ENCODE measurements at regions not wholly inside any gene's neighbourhood (a gene's known extent, or its start where the extent isn't known, plus 50 kb on each side); places are given as distances from the start of the nearest gene placed in this dataset.

DNA sequence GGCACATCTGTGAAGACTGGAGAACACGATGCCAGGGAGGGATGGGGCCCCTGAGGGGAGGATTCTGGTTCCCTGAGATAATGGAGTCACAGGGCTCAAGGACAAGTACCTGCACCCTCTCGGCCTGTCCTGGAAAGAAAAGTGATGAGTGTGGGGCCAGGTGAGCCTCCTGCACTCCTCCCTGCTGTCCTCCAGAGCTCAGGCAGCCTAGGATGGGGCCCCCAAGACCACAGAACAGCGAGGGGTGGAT lies 101.3 kb upstream of the TNRC6C start:
- H3K36me3 ChIP-seq (replicated peaks in 1 of 2; ENCODE audit: control insufficient read depth in 1 of 2, insufficient read depth in 2 of 2, low read length in 2 of 2): no peaks in the 10 kb centered on the region
- no peak overlapping the region for H3K4me3 ChIP-seq (replicated peaks in 1 of 3; ENCODE audit: insufficient read depth in 1 of 3, low read depth in 2 of 3, low read length in 3 of 3)
- H3K27ac ChIP-seq (ENCODE audit: extremely low read length, insufficient read depth, low read length): no peak overlapping the region
- no peaks in the 10 kb centered on the region; the same call in 1 of the 2 replicates for H4K20me1 ChIP-seq (ENCODE audit: insufficient read depth, low read length)
- POLR2A ChIA-PET: no interaction called here
- no peak overlapping the region for H2AFZ ChIP-seq (ENCODE audit: low read length)
- 3% methylated on average over 3 of the region's 3 CpGs for WGBS (ENCODE audit: low lambda C conversion rate)
- peaks cover 14 to 64% of the 10 kb centered on the region in 2 experiments; a peak in 4 of 5 replicates for H3K27me3 ChIP-seq (ENCODE audit: control insufficient read depth in 1 of 2, insufficient read depth in 2 of 2, low read length in 2 of 2)
- H3K4me1 ChIP-seq (ENCODE audit: insufficient read depth, low read length): no peaks in the 10 kb centered on the region
- intact Hi-C loops (cut with micrococcal nuclease; ENCODE audit: unreplicated experiment): no loop called here
- no peak for DNase-seq (ENCODE audit: low spot score)
- FAIRE-seq: no peak
- H3K9me3 ChIP-seq (ENCODE audit: low read length): no peaks in the 10 kb centered on the region
- CTCF ChIA-PET (ENCODE audit: low intra/inter-chr PET ratio, low total read pairs): no interaction called here
- no peak overlapping the region for H3K9ac ChIP-seq (ENCODE audit: insufficient read depth, low read depth, low read length)
- ATAC-seq: no peak
- H3K79me2 ChIP-seq (ENCODE audit: insufficient read depth, low read length): no peaks in the 10 kb centered on the region
- no peak overlapping the region for H3K4me2 ChIP-seq (ENCODE audit: low read depth, low read length)
- BruUV-seq (replicated peaks): no TSS peak
- in situ Hi-C loops (cut with HindIII; ENCODE audit: extremely low pct_ligation_motif_present, low pct_unique_long_range_greater_than_20kb): no loop called here
- TF ChIP-seq, protein P1, sequence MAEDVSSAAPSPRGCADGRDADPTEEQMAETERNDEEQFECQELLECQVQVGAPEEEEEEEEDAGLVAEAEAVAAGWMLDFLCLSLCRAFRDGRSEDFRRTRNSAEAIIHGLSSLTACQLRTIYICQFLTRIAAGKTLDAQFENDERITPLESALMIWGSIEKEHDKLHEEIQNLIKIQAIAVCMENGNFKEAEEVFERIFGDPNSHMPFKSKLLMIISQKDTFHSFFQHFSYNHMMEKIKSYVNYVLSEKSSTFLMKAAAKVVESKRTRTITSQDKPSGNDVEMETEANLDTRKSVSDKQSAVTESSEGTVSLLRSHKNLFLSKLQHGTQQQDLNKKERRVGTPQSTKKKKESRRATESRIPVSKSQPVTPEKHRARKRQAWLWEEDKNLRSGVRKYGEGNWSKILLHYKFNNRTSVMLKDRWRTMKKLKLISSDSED (CRISPR knock-in tag; IDR thresholded peaks at IDR 0.05): no peak
- no peak for TF ChIP-seq SOX13 (IDR thresholded peaks at IDR 0.05)
- no peak for TF ChIP-seq SOX13 (CRISPR knock-in tag; conservative IDR thresholded peaks at IDR 0.05 in 1 of 2, IDR thresholded peaks at IDR 0.05 in 1 of 2)
- TF ChIP-seq, protein P2, sequence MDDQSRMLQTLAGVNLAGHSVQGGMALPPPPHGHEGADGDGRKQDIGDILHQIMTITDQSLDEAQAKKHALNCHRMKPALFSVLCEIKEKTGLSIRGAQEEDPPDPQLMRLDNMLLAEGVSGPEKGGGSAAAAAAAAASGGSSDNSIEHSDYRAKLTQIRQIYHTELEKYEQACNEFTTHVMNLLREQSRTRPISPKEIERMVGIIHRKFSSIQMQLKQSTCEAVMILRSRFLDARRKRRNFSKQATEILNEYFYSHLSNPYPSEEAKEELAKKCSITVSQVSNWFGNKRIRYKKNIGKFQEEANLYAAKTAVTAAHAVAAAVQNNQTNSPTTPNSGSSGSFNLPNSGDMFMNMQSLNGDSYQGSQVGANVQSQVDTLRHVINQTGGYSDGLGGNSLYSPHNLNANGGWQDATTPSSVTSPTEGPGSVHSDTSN (CRISPR knock-in tag; IDR thresholded peaks at IDR 0.05; ENCODE audit: borderline replicate concordance): no peak
- no peak for TF ChIP-seq ZNF670 (CRISPR knock-in tag; IDR thresholded peaks at IDR 0.05; ENCODE audit: borderline replicate concordance)
- TF ChIP-seq, protein P3, sequence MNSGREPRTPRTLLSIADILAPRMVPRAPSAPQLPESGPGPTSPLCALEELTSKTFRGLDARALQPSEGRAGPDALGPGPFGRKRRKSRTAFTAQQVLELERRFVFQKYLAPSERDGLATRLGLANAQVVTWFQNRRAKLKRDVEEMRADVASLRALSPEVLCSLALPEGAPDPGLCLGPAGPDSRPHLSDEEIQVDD (CRISPR knock-in tag; IDR thresholded peaks at IDR 0.05; ENCODE audit: borderline replicate concordance): no peak
- TF ChIP-seq AGO2 (optimal IDR thresholded peaks at IDR 0.05; ENCODE audit: low read depth, low read length): no peak
- no peak for TF ChIP-seq NRL (CRISPR knock-in tag; IDR thresholded peaks at IDR 0.05; ENCODE audit: borderline replicate concordance)
- TF ChIP-seq, protein P4, sequence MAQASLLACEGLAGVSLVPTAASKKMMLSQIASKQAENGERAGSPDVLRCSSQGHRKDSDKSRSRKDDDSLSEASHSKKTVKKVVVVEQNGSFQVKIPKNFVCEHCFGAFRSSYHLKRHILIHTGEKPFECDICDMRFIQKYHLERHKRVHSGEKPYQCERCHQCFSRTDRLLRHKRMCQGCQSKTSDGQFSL (CRISPR knock-in tag; IDR thresholded peaks at IDR 0.05): no peak
- TF ChIP-seq ZSCAN30 (CRISPR knock-in tag; IDR thresholded peaks at IDR 0.05): no peak
- TF ChIP-seq, protein P5, sequence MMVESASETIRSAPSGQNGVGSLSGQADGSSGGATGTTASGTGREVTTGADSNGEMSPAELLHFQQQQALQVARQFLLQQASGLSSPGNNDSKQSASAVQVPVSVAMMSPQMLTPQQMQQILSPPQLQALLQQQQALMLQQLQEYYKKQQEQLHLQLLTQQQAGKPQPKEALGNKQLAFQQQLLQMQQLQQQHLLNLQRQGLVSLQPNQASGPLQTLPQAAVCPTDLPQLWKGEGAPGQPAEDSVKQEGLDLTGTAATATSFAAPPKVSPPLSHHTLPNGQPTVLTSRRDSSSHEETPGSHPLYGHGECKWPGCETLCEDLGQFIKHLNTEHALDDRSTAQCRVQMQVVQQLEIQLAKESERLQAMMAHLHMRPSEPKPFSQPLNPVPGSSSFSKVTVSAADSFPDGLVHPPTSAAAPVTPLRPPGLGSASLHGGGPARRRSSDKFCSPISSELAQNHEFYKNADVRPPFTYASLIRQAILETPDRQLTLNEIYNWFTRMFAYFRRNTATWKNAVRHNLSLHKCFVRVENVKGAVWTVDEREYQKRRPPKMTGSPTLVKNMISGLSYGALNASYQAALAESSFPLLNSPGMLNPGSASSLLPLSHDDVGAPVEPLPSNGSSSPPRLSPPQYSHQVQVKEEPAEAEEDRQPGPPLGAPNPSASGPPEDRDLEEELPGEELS (CRISPR knock-in tag; IDR thresholded peaks at IDR 0.05): no peak
- no peak for TF ChIP-seq ZNF510 (CRISPR knock-in tag; IDR thresholded peaks at IDR 0.05; ENCODE audit: low read depth)
- no peak for TF ChIP-seq ZNF558 (CRISPR knock-in tag; IDR thresholded peaks at IDR 0.05; ENCODE audit: borderline replicate concordance)
- TF ChIP-seq, protein P6, sequence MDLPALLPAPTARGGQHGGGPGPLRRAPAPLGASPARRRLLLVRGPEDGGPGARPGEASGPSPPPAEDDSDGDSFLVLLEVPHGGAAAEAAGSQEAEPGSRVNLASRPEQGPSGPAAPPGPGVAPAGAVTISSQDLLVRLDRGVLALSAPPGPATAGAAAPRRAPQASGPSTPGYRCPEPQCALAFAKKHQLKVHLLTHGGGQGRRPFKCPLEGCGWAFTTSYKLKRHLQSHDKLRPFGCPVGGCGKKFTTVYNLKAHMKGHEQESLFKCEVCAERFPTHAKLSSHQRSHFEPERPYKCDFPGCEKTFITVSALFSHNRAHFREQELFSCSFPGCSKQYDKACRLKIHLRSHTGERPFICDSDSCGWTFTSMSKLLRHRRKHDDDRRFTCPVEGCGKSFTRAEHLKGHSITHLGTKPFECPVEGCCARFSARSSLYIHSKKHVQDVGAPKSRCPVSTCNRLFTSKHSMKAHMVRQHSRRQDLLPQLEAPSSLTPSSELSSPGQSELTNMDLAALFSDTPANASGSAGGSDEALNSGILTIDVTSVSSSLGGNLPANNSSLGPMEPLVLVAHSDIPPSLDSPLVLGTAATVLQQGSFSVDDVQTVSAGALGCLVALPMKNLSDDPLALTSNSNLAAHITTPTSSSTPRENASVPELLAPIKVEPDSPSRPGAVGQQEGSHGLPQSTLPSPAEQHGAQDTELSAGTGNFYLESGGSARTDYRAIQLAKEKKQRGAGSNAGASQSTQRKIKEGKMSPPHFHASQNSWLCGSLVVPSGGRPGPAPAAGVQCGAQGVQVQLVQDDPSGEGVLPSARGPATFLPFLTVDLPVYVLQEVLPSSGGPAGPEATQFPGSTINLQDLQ (CRISPR knock-in tag; IDR thresholded peaks at IDR 0.05): no peak

All from HepG2 (cell line).